HPDE6-E6E7 (cell line): ENCODE measurements at regions not wholly inside any gene's neighbourhood (a gene's known extent, or its start where the extent isn't known, plus 50 kb on each side); places are given as distances from the start of the nearest gene placed in this dataset.

Experiments
- DNase-seq: peaks from one replicate; pipeline ENCODE4 v3.0.0; 2011; ENCODE audit warnings: missing footprints; ENCODE audit errors: extremely low spot score

GRCh38 chr9:1201901-1202300 lies 151.7 kb downstream of the DMRT2 start:
- no peak for DNase-seq

- DNase-seq, result no peak
Measured at GRCh38 chr9:1202512-1203280, 152.5 kb downstream of the DMRT2 start.

- DNase-seq, result no peak
Measured at GRCh38 chr9:1207686-1208085, 157.5 kb downstream of the DMRT2 start.

- DNase-seq, result no peak
Measured at GRCh38 chr9:1208157-1208556, 158.0 kb downstream of the DMRT2 start.

- DNase-seq, result no peak
Measured at GRCh38 chr9:1210954-1211353, 160.8 kb downstream of the DMRT2 start.

- no peak for DNase-seq
Measured at GRCh38 chr9:1216532-1216931, 166.4 kb downstream of the DMRT2 start.

GRCh38 chr9:1217076-1217475 lies 166.9 kb downstream of the DMRT2 start:
- DNase-seq, result no peak

- no peak for DNase-seq
Measured at GRCh38 chr9:1219284-1219683, 169.1 kb downstream of the DMRT2 start.

GRCh38 chr9:1221298-1221697 lies 171.1 kb downstream of the DMRT2 start:
- DNase-seq, result no peak

- no peak for DNase-seq
Measured at GRCh38 chr9:1222511-1222910, 172.4 kb downstream of the DMRT2 start.

GRCh38 chr9:1231998-1232919 lies 182.1 kb downstream of the DMRT2 start:
- peak; percentile 54 for DNase-seq

- no peak for DNase-seq
Measured at GRCh38 chr9:1233568-1233967, 183.4 kb downstream of the DMRT2 start.

GRCh38 chr9:1235650-1236049 lies 185.5 kb downstream of the DMRT2 start:
- DNase-seq, result no peak

- DNase-seq, result no peak
Measured at GRCh38 chr9:1236061-1236460, 185.9 kb downstream of the DMRT2 start.

- peak; percentile 43 for DNase-seq
Measured at GRCh38 chr9:1238407-1238806, 188.2 kb downstream of the DMRT2 start.

GRCh38 chr9:1248743-1249142 lies 198.6 kb downstream of the DMRT2 start:
- no peak for DNase-seq

GRCh38 chr9:1253064-1253979 lies 203.2 kb downstream of the DMRT2 start:
- no peak for DNase-seq

GRCh38 chr9:1254071-1254470 lies 203.9 kb downstream of the DMRT2 start:
- DNase-seq, result no peak

- DNase-seq, result no peak
Measured at GRCh38 chr9:1256178-1256577, 206.0 kb downstream of the DMRT2 start.

GRCh38 chr9:1261266-1261665 lies 211.1 kb downstream of the DMRT2 start:
- no peak for DNase-seq

- no peak for DNase-seq
Measured at GRCh38 chr9:1261879-1262766, 212.0 kb downstream of the DMRT2 start.
